HL-60 (cell line): ENCODE measurements at regions not wholly inside any gene's neighbourhood (a gene's known extent, or its start where the extent isn't known, plus 50 kb on each side); places are given as distances from the start of the nearest gene placed in this dataset.

Source experiments
- POLR2AphosphoS5 ChIP-seq: IDR thresholded peaks from 2 replicates; pipeline ENCODE4 v1.6.1; 2012; ENCODE audit warnings: low read depth
- TF ChIP-seq, protein P1 (sequence below): IDR thresholded peaks from one replicate; pipeline ENCODE4 v1.5.1; 2011; ENCODE audit warnings: low read length, control low read depth, inconsistent platforms; ENCODE audit not compliant: insufficient read depth

- TF ChIP-seq, protein P1, sequence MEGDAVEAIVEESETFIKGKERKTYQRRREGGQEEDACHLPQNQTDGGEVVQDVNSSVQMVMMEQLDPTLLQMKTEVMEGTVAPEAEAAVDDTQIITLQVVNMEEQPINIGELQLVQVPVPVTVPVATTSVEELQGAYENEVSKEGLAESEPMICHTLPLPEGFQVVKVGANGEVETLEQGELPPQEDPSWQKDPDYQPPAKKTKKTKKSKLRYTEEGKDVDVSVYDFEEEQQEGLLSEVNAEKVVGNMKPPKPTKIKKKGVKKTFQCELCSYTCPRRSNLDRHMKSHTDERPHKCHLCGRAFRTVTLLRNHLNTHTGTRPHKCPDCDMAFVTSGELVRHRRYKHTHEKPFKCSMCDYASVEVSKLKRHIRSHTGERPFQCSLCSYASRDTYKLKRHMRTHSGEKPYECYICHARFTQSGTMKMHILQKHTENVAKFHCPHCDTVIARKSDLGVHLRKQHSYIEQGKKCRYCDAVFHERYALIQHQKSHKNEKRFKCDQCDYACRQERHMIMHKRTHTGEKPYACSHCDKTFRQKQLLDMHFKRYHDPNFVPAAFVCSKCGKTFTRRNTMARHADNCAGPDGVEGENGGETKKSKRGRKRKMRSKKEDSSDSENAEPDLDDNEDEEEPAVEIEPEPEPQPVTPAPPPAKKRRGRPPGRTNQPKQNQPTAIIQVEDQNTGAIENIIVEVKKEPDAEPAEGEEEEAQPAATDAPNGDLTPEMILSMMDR: no peak
- no peak for TF ChIP-seq POLR2AphosphoS5
Measured at GRCh38 chr2:133900909-133901308, 332.6 kb upstream of the NCKAP5 start.
